B cell (primary cell): ENCODE measurements at regions not wholly inside any gene's neighbourhood (a gene's known extent, or its start where the extent isn't known, plus 50 kb on each side); places are given as distances from the start of the nearest gene placed in this dataset.

Source experiments
- EZH2 ChIP-seq: IDR thresholded peaks from 2 replicates; pipeline ENCODE4 v1.6.1; 2012; ENCODE audit warnings: borderline replicate concordance, low read depth, mild to moderate bottlenecking, moderate library complexity, low read length; ENCODE audit not compliant: insufficient read depth, poor library complexity, severe bottlenecking
- TF ChIP-seq, protein P1 (sequence below): fragments of 200-600 bp; IDR thresholded peaks from one replicate; pipeline ENCODE4 v1.8.0; 2022; ENCODE audit warnings: antibody characterized with exemption, mild to moderate bottlenecking

DNA sequence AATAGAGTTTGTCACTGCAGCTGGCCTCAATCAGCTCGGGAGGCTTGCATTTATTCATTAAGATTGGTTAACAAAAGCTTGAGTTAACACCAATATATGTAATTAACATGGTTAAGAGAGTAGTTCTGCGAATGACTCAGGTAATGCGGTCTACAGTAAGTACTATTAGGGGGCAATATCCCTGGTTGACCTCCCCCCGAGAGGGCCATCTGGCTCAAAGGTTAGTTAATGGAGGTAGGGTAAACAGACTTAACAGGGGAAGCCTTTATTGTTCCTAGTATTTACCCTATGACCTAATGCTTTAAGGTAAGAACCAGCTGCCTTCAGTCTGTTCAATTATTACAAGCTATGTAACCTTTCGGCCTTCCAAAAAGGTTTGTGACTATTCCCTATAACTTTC, 403.3 kb upstream of the SGO1 start:
- TF ChIP-seq, protein P1, sequence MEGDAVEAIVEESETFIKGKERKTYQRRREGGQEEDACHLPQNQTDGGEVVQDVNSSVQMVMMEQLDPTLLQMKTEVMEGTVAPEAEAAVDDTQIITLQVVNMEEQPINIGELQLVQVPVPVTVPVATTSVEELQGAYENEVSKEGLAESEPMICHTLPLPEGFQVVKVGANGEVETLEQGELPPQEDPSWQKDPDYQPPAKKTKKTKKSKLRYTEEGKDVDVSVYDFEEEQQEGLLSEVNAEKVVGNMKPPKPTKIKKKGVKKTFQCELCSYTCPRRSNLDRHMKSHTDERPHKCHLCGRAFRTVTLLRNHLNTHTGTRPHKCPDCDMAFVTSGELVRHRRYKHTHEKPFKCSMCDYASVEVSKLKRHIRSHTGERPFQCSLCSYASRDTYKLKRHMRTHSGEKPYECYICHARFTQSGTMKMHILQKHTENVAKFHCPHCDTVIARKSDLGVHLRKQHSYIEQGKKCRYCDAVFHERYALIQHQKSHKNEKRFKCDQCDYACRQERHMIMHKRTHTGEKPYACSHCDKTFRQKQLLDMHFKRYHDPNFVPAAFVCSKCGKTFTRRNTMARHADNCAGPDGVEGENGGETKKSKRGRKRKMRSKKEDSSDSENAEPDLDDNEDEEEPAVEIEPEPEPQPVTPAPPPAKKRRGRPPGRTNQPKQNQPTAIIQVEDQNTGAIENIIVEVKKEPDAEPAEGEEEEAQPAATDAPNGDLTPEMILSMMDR: no peak
- no peak for TF ChIP-seq EZH2
